Stimulated activated CD8-positive, alpha-beta memory T cell treated with anti-CD3 and anti-CD28 coated beads, Interleukin-4, amount 100 ng/mL, for 24 hours (primary cell): ENCODE measurements at regions not wholly inside any gene's neighbourhood (a gene's known extent, or its start where the extent isn't known, plus 50 kb on each side); places are given as distances from the start of the nearest gene placed in this dataset.
"Not testable (repeated sequence)": the region's sequence is repeated elsewhere in the genome, so short reads cannot be mapped to it uniquely, and the experiment has no call there.

ENCODE experiments used
- DNase-seq: peaks from one replicate; pipeline ENCODE4 v3.0.0-alpha.2; 2020; ENCODE audit warnings: low read depth

DNA sequence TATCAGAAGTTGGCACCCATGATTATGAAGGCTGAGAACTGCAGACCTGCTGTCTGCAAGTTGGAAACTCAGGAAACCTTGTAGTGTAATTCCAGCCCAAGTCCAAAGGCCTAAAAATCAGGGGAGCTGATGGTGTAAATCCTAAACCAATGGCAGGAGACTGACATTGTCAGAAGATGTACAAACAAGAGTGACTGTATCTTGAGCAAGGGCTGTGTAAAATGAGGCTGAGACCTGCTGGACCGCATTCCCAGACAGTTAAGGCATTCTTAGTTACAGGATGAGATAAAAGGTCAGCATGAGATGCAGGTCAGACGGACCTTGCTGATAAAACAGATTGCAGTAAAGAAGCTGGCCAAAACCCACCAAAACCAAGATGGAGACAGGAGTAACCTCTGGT lies 147.7 kb downstream of the COG6 start:
- no peak for DNase-seq

GRCh38 chr13:39803851-39804250 lies 148.4 kb downstream of the COG6 start:
- DNase-seq, result no peak

GRCh38 chr13:39804332-39805210 lies 149.1 kb downstream of the COG6 start:
- no peak for DNase-seq

- no peak for DNase-seq
Observed at GRCh38 chr13:39809466-39809865, 154.0 kb downstream of the COG6 start.

DNA sequence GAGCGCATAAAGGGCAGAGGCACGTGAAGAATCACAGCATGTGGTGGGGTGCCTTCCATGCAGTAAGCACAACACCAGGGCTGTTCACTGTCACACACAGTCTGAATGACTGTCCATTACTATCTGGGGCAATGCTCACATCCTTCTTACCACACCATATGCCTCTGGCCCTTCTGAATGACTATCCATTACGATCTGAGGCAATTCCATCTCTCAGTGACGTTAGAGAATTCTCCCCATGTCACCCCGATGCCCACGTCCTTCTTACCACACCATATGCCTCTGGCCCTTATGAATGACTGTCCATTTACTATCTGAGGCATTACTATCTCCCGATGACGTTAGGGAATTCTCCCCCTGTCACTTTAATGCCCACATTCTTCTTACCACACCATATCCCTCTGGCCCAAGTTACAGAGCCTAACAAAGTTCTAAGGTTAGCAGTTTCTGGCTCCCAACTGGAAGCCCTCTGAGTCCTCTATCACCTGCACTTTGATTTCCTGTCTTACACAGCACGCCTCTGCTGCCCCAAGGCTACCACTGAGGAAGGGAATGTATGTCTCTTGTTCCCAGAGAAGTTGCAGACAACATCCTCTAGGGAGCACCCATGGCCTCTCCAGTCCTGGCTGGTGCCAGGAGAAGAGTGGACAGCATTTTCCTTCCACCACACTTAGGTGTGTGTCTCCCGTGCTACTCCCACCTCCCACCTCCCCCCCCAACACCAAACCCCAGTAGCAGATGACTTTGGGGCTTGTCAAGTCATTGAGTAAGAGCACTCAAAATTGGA lies 154.8 kb downstream of the COG6 start:
- no peak for DNase-seq

- DNase-seq, result no peak
Observed at GRCh38 chr13:39811051-39811450, 155.6 kb downstream of the COG6 start.

GRCh38 chr13:39811696-39812095 lies 156.2 kb downstream of the COG6 start:
- DNase-seq, result no peak

GRCh38 chr13:39815345-39816111 lies 160.1 kb downstream of the COG6 start:
- DNase-seq, result no peak

DNA sequence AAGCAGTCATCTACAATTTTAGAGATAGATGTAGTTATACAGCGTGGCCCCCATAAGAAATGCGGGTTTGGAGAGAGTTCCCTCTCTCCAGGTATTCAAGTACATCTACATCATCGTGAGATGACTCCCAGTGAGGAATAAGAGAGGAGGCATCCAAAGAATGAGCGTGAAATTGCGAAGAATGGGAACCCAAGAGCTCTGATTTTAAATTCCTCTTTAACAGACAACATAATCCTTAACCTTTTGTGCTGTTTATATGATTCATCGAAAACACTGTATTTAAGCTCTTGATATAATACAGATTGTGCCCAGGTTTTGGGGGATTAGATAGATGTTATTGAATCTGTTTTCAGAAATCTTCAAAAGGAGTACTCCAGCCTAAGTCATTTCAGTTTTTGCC lies 161.5 kb downstream of the COG6 start:
- DNase-seq, result no peak

DNA sequence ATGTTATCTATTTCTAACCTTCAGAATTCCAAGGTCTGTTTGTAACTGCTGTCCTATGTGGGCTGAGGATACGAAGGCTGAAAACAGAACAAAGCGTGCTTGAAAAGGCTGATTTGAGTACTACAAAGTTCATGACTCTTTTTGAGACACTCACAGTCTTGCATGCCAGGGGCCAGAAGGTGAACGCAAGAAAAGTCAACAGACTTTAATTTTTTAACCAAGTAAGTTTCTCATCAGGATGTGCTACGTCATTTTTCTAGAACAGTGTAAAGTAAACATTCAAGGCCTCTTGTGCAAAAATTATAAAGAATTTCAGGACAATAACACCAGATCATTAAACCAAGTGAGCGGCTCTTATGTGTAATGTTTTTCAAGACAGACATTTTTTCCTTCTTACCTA lies 163.5 kb downstream of the COG6 start:
- no peak for DNase-seq

DNA sequence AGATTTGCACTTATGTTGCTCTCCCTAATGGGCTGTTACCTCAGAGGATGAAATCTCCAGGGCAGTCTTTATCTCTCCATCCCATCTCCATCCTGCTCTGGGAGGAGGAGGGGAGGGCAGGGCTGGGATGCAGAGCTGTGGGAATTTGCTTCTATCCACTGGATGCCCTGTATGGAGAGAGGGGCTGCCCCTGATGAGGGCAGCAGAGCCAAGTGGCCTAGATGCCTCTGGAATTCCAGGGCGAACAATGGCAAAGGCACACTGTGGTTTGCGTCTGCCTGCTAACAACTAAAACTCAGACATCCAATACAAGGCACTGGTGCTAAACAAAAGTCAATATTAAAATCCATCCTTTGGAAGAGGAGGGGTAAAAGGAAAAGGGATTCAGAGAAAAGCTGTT lies 165.1 kb downstream of the COG6 start:
- DNase-seq, result no peak

- DNase-seq, result no peak
Observed at GRCh38 chr13:39821977-39822376, 166.5 kb downstream of the COG6 start.

GRCh38 chr13:39822437-39822836 lies 167.0 kb downstream of the COG6 start:
- no peak for DNase-seq

DNA sequence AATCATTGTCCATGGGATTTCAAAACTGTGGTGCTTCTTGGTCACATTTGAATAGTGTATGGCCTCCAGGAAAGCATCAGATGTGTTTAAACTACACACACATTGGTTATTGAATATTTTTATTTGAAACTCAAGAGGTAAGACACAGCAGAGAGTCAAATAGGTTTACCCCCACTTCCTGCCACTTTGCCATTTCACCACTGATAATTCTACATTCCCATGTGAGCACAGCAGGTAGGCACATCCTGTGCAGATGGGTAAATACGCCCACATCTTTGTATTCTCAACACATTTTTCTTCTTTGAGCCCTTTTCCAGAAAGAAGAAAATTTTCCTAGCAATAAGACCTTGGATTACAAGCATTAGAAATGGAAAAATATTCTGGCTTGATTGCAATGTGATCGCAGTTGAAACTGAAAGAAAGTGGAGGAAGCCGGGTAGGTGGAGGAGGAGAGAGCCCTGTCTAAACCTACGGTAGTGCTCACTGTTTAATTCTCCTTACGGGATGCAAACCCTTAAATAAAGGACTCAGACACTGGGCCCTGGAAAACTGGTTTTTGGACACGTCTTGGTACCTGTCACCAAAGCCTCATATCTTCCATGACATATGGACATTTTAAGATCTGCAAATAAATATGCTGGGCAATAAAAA lies 167.7 kb downstream of the COG6 start:
- no peak for DNase-seq

- DNase-seq, result no peak
Observed at GRCh38 chr13:39825886-39826285, 170.4 kb downstream of the COG6 start.

DNA sequence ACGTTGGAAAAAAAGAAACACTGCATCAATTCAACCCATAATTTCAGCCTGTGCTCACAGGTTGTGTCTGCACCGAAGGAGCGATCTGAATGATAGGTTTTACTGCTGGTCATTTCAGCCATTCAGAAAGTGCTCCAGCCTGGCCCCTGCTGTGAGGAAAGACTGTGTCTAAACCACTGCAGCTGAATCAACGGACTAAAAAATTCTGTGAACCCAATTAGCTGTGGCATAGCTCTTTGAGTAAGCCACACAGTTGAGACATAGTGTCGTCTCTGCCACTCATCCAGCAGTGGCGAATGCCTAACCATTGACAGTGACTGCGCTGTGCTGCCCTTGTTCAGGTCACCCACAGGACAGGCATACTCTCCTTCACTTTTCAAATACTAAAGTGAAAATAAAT lies 179.8 kb downstream of the COG6 start:
- no peak for DNase-seq

DNA sequence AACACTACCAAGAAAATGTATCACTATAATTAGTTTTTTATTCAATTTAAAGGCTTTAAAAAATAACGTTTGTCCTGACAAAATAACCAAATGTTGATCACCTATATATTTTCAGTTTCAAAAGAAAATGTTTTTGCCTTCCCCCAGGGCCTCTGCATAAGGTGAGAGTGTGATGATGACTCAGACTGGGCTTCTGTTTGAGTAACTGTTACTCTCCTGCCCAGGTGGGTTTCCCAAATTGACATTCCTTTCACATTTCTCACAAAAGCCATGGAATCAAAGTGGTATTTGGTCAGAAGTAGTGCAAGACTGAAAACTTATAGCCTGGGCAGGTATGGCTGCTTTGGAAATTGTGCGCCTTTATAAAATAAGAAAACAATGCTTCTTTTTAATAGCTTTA lies 180.6 kb downstream of the COG6 start:
- DNase-seq, result no peak

GRCh38 chr13:39837866-39838265 lies 182.4 kb downstream of the COG6 start:
- not testable (repeated sequence) for DNase-seq

- DNase-seq, result no peak
Observed at GRCh38 chr13:39840201-39840600, 184.7 kb downstream of the COG6 start.

DNA sequence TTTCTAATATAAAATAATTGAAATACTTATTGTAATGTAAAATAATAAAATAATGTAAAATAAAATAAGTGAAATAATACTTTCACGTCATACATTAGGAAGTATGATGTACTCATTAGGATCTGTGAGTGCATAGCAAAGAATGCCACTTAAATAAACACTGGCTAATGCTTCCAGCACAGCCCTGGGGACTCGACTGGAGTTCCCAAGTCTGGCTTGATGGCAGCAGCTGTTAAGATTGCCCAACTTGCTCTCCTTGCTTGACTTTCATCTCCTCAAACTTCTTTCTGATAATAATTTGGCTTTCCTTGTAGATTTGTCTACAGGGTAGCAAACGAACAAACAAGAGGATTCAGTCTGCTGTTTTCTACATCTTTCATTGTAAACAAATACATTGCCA lies 191.9 kb downstream of the COG6 start:
- DNase-seq, result no peak

GRCh38 chr13:39855236-39855635 lies 199.8 kb downstream of the COG6 start:
- DNase-seq, result no peak

GRCh38 chr13:39856714-39857113 lies 201.3 kb downstream of the COG6 start:
- DNase-seq, result no peak
